ENCODE measurements at regions not wholly inside any gene's neighbourhood (a gene's known extent, or its start where the extent isn't known, plus 50 kb on each side); places are given as distances from the start of the nearest gene placed in this dataset.

DNA sequence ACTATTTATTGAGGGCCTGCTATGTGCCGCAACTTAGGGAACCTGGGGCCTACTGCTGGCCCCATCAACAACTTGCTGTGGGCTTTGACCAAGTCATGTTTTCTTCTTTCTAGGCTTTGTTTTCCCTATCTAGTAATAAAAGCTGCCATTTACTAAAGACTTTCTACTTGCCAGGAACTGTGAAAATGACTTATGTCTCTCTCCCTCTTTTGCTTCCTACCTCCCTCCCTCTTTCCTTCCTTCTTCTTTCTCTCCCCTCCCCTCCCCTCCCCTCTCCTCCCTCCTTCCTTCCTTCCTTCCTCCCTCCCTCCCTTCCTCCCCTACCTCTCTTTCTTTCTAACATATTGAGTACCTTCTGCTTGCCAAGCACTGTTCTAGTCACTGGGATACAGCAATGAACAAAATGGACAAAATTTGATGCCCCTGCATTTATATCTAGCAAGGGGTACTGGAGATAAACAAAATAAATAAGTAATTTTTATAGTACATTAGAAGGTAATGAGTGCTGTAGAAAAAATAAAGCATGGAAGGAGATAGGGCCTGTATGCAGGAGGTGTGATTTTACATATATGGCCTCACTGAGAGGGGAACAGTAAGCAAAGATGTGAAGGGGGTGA, 170.3 kb upstream of the USP24 start:
- TF ChIP-seq MYC (IDR thresholded peaks at IDR 0.05; ENCODE audit: insufficient read depth, insufficient read length, insufficient replicate concordance, low read length, severe bottlenecking) (no peak), NR2C2 (IDR thresholded peaks at IDR 0.05; ENCODE audit: borderline replicate concordance, control insufficient read depth, insufficient read length, low read depth) (no peak), POLR2AphosphoS5 (IDR thresholded peaks at IDR 0.05; ENCODE audit: low read length) (no peak), ATF7 (IDR thresholded peaks at IDR 0.05; ENCODE audit: low read depth) (no peak), ETV6 (conservative IDR thresholded peaks at IDR 0.05 in 1 of 2, IDR thresholded peaks at IDR 0.05 in 1 of 2; ENCODE audit: borderline replicate concordance in 1 of 2, low read depth in 1 of 2) (no peak), POLR2A (IDR thresholded peaks at IDR 0.05; ENCODE audit: low read depth, low read length) (no peak), RAD51 (IDR thresholded peaks at IDR 0.05) (no peak), MTA3 (IDR thresholded peaks at IDR 0.05; ENCODE audit: borderline replicate concordance, low read length) (no peak)
- TF ChIP-seq, protein P1, sequence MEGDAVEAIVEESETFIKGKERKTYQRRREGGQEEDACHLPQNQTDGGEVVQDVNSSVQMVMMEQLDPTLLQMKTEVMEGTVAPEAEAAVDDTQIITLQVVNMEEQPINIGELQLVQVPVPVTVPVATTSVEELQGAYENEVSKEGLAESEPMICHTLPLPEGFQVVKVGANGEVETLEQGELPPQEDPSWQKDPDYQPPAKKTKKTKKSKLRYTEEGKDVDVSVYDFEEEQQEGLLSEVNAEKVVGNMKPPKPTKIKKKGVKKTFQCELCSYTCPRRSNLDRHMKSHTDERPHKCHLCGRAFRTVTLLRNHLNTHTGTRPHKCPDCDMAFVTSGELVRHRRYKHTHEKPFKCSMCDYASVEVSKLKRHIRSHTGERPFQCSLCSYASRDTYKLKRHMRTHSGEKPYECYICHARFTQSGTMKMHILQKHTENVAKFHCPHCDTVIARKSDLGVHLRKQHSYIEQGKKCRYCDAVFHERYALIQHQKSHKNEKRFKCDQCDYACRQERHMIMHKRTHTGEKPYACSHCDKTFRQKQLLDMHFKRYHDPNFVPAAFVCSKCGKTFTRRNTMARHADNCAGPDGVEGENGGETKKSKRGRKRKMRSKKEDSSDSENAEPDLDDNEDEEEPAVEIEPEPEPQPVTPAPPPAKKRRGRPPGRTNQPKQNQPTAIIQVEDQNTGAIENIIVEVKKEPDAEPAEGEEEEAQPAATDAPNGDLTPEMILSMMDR (IDR thresholded peaks at IDR 0.05 in 2 of 3, conservative IDR thresholded peaks at IDR 0.05 in 1 of 3; ENCODE audit: control insufficient read depth in 2 of 3, extremely low read depth in 1 of 3, insufficient read depth in 1 of 3, low read depth in 3 of 3, low read length in 3 of 3) = no peak
- TF ChIP-seq, protein P2, sequence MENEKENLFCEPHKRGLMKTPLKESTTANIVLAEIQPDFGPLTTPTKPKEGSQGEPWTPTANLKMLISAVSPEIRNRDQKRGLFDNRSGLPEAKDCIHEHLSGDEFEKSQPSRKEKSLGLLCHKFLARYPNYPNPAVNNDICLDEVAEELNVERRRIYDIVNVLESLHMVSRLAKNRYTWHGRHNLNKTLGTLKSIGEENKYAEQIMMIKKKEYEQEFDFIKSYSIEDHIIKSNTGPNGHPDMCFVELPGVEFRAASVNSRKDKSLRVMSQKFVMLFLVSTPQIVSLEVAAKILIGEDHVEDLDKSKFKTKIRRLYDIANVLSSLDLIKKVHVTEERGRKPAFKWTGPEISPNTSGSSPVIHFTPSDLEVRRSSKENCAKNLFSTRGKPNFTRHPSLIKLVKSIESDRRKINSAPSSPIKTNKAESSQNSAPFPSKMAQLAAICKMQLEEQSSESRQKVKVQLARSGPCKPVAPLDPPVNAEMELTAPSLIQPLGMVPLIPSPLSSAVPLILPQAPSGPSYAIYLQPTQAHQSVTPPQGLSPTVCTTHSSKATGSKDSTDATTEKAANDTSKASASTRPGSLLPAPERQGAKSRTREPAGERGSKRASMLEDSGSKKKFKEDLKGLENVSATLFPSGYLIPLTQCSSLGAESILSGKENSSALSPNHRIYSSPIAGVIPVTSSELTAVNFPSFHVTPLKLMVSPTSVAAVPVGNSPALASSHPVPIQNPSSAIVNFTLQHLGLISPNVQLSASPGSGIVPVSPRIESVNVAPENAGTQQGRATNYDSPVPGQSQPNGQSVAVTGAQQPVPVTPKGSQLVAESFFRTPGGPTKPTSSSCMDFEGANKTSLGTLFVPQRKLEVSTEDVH (IDR thresholded peaks at IDR 0.05; ENCODE audit: low read depth, partially characterized antibody) = no peak
